Osteocyte (in vitro differentiated cells): ENCODE measurements at regions not wholly inside any gene's neighbourhood (a gene's known extent, or its start where the extent isn't known, plus 50 kb on each side); places are given as distances from the start of the nearest gene placed in this dataset.

Experiments used
- DNase-seq: peaks from one replicate; pipeline ENCODE4 v3.0.0; 2021; ENCODE audit warnings: mixed read lengths; ENCODE audit not compliant: unreplicated experiment; ENCODE audit errors: extremely low spot score
- H3K27ac Mint-ChIP-seq: one replicate; pipeline ENCODE4 v1.8.0; 2021; ENCODE audit warnings: mild to moderate bottlenecking, mixed read lengths; ENCODE audit not compliant: unreplicated experiment
- H3K27me3 Mint-ChIP-seq: one replicate; pipeline ENCODE4 v1.8.0; 2021; ENCODE audit warnings: mixed read lengths; ENCODE audit not compliant: unreplicated experiment
- H3K36me3 Mint-ChIP-seq: one replicate; pipeline ENCODE4 v1.8.0; 2021; ENCODE audit warnings: mixed read lengths; ENCODE audit not compliant: unreplicated experiment
- H3K4me1 Mint-ChIP-seq: one replicate; pipeline ENCODE4 v1.8.0; 2021; ENCODE audit warnings: mixed read lengths; ENCODE audit not compliant: unreplicated experiment
- H3K4me3 Mint-ChIP-seq: one replicate; pipeline ENCODE4 v1.8.0; 2021; ENCODE audit warnings: mild to moderate bottlenecking, moderate library complexity, mixed read lengths; ENCODE audit not compliant: unreplicated experiment
- H3K9me3 Mint-ChIP-seq: one replicate; pipeline ENCODE4 v1.8.0; 2021; ENCODE audit warnings: mixed read lengths; ENCODE audit not compliant: unreplicated experiment
- CTCF ChIP-seq: fragments of 200-600 bp; sonication (generic); IDR thresholded peaks from 2 replicates; pipeline ENCODE4 v1.5.0; 2021; ENCODE audit warnings: antibody characterized with exemption, mild to moderate bottlenecking, moderate library complexity

GRCh38 chr7:121810831-121811672 is 61.9 kb upstream of the PTPRZ1 start:
- Mint-ChIP-seq H3K9me3 (no peaks in the 10 kb centered on the region), H3K36me3 (no peaks in the 10 kb centered on the region), H3K27me3 (no peaks in the 10 kb centered on the region), H3K4me1 (no peaks in the 10 kb centered on the region), H3K4me3 (no peak overlapping the region), H3K27ac (no peak overlapping the region)
- no peak for DNase-seq
- no peak for TF ChIP-seq CTCF

GRCh38 chr7:121807078-121807477 is 65.9 kb upstream of the PTPRZ1 start:
- DNase-seq, result no peak
- TF ChIP-seq CTCF, result no peak
- Mint-ChIP-seq H3K4me1 (no peaks in the 10 kb centered on the region), H3K27me3 (no peaks in the 10 kb centered on the region), H3K27ac (no peak overlapping the region), H3K9me3 (no peaks in the 10 kb centered on the region), H3K36me3 (no peaks in the 10 kb centered on the region), H3K4me3 (no peak overlapping the region)

DNA sequence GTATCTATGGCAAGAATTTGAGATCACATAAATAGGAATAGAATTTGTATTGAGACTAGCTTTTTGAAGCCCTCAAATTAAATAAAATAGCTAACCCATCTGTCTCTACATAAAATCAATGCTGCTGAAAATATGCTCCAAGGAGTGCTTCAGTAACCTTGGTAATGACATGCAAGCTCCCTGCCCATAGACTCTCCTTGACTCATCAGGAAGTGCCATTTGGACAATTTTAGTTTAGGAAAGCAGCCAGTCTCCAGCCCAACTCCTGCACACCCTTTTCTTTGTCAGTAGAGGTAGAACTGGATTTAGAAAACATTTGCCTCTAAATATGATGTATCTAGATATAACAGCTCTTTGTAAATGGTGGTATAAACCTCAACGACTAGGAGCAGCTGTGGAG is 69.9 kb upstream of the PTPRZ1 start:
- H3K27me3 Mint-ChIP-seq, result no peaks in the 10 kb centered on the region
- no peaks in the 10 kb centered on the region for H3K36me3 Mint-ChIP-seq
- no peaks in the 10 kb centered on the region for H3K9me3 Mint-ChIP-seq
- no peak for DNase-seq
- H3K27ac Mint-ChIP-seq, result no peak overlapping the region
- H3K4me1 Mint-ChIP-seq, result peaks cover 2% of the 10 kb centered on the region
- TF ChIP-seq CTCF, result no peak
- no peak overlapping the region for H3K4me3 Mint-ChIP-seq

GRCh38 chr7:121800916-121801675 is 71.9 kb upstream of the PTPRZ1 start:
- Mint-ChIP-seq H3K9me3 (no peaks in the 10 kb centered on the region), H3K36me3 (no peaks in the 10 kb centered on the region), H3K27ac (no peak overlapping the region), H3K27me3 (peaks cover 8% of the 10 kb centered on the region), H3K4me3 (no peak overlapping the region), H3K4me1 (peaks cover 2% of the 10 kb centered on the region)
- no peak for TF ChIP-seq CTCF
- no peak for DNase-seq

- H3K27me3 Mint-ChIP-seq, result peaks cover 8% of the 10 kb centered on the region
- peaks cover 2% of the 10 kb centered on the region for H3K4me1 Mint-ChIP-seq
- H3K36me3 Mint-ChIP-seq, result no peaks in the 10 kb centered on the region
- no peak for TF ChIP-seq CTCF
- H3K27ac Mint-ChIP-seq, result no peak overlapping the region
- DNase-seq, result no peak
- H3K4me3 Mint-ChIP-seq, result no peak overlapping the region
- no peaks in the 10 kb centered on the region for H3K9me3 Mint-ChIP-seq
Observed at GRCh38 chr7:121798896-121799295, 74.1 kb upstream of the PTPRZ1 start.
